Inflammatory macrophage treated with lipopolysaccharide for 4 hours (primary cell): ENCODE measurements at regions not wholly inside any gene's neighbourhood (a gene's known extent, or its start where the extent isn't known, plus 50 kb on each side); places are given as distances from the start of the nearest gene placed in this dataset.

ENCODE experiments used
- DNase-seq: peaks from one replicate; pipeline ENCODE4 v3.0.0-alpha.2; 2020

- no peak for DNase-seq
Observed at GRCh38 chr2:126518196-126518595, 137.8 kb upstream of the GYPC start.

- peak; percentile 45 for DNase-seq
Observed at GRCh38 chr2:126527836-126528490, 128.0 kb upstream of the GYPC start.

- no peak for DNase-seq
Observed at GRCh38 chr2:126531029-126531428, 124.9 kb upstream of the GYPC start.

- no peak for DNase-seq
Observed at GRCh38 chr2:126534478-126534877, 121.5 kb upstream of the GYPC start.

- no peak for DNase-seq
Observed at GRCh38 chr2:126535408-126535807, 120.5 kb upstream of the GYPC start.

- DNase-seq, result no peak
Observed at GRCh38 chr2:126536605-126537200, 119.3 kb upstream of the GYPC start.

- DNase-seq, result no peak
Observed at GRCh38 chr2:126539101-126539500, 116.9 kb upstream of the GYPC start.

- no peak for DNase-seq
Observed at GRCh38 chr2:126542247-126542646, 113.7 kb upstream of the GYPC start.

- DNase-seq, result no peak
Observed at GRCh38 chr2:126543081-126543480, 112.9 kb upstream of the GYPC start.

GRCh38 chr2:126558029-126558428 lies 97.9 kb upstream of the GYPC start:
- no peak for DNase-seq

GRCh38 chr2:126568734-126569133 lies 87.2 kb upstream of the GYPC start:
- no peak for DNase-seq

- no peak for DNase-seq
Observed at GRCh38 chr2:126571403-126571802, 84.6 kb upstream of the GYPC start.

- no peak for DNase-seq
Observed at GRCh38 chr2:126575631-126576030, 80.3 kb upstream of the GYPC start.

GRCh38 chr2:126579868-126580267 lies 76.1 kb upstream of the GYPC start:
- DNase-seq, result no peak

GRCh38 chr2:126586317-126586716 lies 69.6 kb upstream of the GYPC start:
- no peak for DNase-seq

- DNase-seq, result no peak
Observed at GRCh38 chr2:126599062-126599461, 56.9 kb upstream of the GYPC start.

- no peak for DNase-seq
Observed at GRCh38 chr2:126600742-126601141, 55.2 kb upstream of the GYPC start.

GRCh38 chr2:126602334-126602733 lies 53.6 kb upstream of the GYPC start:
- no peak for DNase-seq
